ENCODE measurements at regions not wholly inside any gene's neighbourhood (a gene's known extent, or its start where the extent isn't known, plus 50 kb on each side); places are given as distances from the start of the nearest gene placed in this dataset.

- no peak for TF ChIP-seq EP300 (IDR thresholded peaks at IDR 0.05)
- TF ChIP-seq CTCF (IDR thresholded peaks at IDR 0.05): no peak
- TF ChIP-seq POLR2A (IDR thresholded peaks at IDR 0.05): no peak
- TF ChIP-seq POLR2AphosphoS5 (IDR thresholded peaks at IDR 0.05): no peak
Measured at GRCh38 chr3:115423170-115423569, 200.1 kb upstream of the GAP43 start.
